ENCODE measurements at regions not wholly inside any gene's neighbourhood (a gene's known extent, or its start where the extent isn't known, plus 50 kb on each side); places are given as distances from the start of the nearest gene placed in this dataset.

- TF ChIP-seq, protein P1, sequence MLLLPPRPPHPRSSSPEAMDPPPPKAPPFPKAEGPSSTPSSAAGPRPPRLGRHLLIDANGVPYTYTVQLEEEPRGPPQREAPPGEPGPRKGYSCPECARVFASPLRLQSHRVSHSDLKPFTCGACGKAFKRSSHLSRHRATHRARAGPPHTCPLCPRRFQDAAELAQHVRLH (tag by site-specific recombination; IDR thresholded peaks at IDR 0.05), result no peak
- TF ChIP-seq, protein P2, sequence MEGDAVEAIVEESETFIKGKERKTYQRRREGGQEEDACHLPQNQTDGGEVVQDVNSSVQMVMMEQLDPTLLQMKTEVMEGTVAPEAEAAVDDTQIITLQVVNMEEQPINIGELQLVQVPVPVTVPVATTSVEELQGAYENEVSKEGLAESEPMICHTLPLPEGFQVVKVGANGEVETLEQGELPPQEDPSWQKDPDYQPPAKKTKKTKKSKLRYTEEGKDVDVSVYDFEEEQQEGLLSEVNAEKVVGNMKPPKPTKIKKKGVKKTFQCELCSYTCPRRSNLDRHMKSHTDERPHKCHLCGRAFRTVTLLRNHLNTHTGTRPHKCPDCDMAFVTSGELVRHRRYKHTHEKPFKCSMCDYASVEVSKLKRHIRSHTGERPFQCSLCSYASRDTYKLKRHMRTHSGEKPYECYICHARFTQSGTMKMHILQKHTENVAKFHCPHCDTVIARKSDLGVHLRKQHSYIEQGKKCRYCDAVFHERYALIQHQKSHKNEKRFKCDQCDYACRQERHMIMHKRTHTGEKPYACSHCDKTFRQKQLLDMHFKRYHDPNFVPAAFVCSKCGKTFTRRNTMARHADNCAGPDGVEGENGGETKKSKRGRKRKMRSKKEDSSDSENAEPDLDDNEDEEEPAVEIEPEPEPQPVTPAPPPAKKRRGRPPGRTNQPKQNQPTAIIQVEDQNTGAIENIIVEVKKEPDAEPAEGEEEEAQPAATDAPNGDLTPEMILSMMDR (tag by site-specific recombination; IDR thresholded peaks at IDR 0.05), result no peak
- TF ChIP-seq ZNF776 (tag by site-specific recombination; IDR thresholded peaks at IDR 0.05; ENCODE audit: borderline replicate concordance) (no peak), ZNF366 (tag by site-specific recombination; conservative IDR thresholded peaks at IDR 0.05) (no peak)
These were observed 2382.2 kb downstream of the TP53TG3F start for GRCh38 chr16:35841632-35842031.
